Posterior cingulate gyrus (tissue), 11 donors: ENCODE measurements at regions not wholly inside any gene's neighbourhood (a gene's known extent, or its start where the extent isn't known, plus 50 kb on each side); places are given as distances from the start of the nearest gene placed in this dataset.

Experiments
- DNase-seq, 10 donors: peaks; one replicate each; pipeline versions ENCODE4 v3.0.0 to v3.0.0-alpha.2; 2020 to 2021; ENCODE audit warnings: mixed read lengths in 3 of 10
- intact Hi-C: fragments of 100-400 bp; cut with DNase I; formaldehyde crosslinking; loops from one replicate; pipeline ENCODE4 v1.15.1; 2023

GRCh38 chr9:116072046-116072445 lies 81.5 kb upstream of the PAPPA start:
- intact Hi-C loops, result no loop called here
- no peak for DNase-seq

DNA sequence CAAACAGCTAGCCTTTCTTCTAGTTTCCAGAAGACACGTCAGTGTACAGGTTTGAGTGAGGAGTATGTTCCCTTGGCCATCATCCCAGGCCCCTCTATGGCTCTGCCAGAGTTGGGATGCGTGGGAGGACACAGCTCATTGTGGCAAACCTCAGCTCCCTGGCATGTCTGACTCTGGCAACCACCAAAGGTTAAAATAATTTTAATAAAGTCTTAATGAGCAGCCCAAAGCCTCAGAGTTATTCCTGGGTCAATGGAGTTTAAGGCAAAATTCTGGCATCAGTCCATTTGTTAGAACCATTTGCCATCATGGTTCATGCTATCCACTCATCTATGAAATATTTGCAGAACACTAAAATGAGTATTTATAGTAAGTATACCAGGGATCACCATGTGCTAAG lies 79.8 kb upstream of the PAPPA start:
- intact Hi-C loops, result no loop called here
- no peak for DNase-seq

DNA sequence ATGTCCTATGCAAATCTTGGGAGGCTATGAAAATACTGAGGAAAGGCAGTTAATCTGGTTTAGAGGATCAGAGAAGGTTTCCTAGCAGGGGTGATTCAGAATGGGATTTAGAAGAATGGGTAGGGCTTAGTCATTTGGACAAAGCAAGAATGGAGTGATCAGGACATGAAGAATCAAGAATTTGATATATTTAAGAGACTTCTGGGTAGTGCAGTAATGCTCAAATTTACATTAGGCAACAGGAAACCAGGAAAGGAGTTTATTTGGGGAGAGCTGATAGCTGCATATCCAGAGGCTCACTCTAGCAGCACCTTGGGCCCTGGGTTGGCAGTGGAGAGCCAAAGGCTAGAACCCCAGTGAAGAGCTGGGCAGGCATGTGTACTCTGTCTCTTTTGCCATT lies 78.9 kb upstream of the PAPPA start:
- intact Hi-C loops, result no loop called here
- DNase-seq, result peak in 1 of 10 donors; percentile 54

DNA sequence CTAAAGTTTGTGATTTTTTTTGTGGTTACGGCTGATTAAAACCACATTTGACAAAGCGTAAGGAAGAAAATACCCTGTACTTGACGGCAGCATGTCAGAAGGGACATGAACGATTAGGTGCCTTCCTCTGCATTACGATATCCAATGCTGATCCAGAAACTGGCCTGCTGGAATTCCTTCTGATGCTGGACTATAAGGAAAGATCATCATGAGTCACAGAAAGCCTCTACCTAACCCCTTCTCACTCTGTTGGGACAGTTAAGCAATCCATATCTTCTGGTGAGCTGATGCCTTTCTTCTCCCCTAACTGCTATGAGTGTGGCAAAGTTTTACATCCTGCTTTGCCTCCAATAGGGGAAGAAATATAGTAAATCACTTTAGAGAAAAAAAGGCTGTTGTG lies 78.4 kb upstream of the PAPPA start:
- no peak for DNase-seq

DNA sequence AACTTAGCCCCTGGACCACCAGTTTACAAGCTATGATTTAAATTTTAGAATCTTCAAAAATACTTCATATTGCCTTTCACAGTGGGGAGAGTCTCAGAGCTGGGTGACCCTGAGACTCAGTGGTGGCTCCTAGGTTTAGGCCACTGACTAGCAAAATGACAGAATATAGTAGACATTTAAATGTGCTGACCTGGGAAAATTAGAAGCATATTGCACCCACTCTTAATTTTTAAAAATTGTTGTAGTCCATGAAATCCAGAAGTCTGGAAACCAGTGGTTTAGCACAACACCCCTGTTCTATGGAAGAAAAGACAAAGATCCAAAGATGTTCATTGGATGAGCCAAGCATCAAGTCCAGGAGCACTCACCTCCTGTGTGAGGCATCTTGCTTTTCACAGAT lies 75.0 kb upstream of the PAPPA start:
- intact Hi-C loops, result no loop called here
- DNase-seq, result no peak

More for the DNA sequence above, 78.4 kb upstream of the PAPPA start:
- intact Hi-C loops, result no loop called here

DNA sequence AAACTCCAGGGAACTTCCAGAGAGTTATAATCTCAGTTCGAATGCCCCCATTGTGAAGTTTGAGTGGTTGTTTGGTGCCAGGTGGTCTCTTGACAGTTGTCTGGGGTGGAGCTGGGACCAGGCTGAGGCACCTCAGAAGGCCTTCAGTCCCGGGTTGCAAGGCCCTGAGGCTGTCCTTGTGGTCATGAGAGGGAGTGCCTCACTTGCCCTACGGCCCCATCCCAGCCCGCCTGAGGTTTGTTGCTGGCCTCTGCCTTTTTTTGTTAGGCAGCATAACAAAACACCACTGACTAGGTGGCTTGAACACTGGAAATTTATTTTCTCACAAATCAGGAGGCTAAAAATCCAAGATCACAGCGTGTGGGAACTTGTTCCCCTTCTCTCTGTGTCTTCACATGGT lies 73.0 kb upstream of the PAPPA start:
- intact Hi-C loops, result no loop called here
- peak in 2 of 10 donors; percentile 57 to 70 for DNase-seq

DNA sequence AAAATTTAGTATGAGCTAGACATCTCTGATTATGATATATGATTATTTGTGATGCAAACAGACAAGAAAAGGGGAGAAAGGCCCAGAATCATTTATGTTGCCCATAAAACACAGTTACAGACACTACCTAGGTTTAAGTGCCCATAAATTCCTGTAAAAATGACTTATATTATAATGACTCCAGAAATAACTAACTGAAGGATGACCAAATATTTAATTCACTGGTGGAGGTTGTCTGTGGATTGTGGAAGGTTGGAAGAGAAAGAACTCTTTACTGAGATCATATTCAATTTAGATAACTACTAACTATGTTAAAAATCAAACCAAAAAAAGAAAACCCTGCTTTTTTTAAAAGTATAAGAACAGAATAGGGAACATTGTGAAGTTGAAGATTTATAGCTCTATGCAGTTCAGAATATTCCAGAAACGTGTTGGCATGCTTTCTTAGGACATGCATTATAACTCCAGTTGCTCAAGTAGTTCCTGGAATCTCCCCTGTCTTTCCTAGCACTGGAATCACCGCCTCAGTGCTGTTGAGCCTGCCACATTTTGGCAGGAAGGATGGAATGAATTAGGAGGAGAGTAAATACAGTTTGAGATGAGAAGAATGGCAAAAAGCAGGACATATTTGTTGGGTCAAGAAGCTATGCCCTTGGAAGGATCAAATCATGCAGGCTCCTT lies 72.0 kb upstream of the PAPPA start:
- DNase-seq, result no peak
- intact Hi-C loops, result no loop called here

DNA sequence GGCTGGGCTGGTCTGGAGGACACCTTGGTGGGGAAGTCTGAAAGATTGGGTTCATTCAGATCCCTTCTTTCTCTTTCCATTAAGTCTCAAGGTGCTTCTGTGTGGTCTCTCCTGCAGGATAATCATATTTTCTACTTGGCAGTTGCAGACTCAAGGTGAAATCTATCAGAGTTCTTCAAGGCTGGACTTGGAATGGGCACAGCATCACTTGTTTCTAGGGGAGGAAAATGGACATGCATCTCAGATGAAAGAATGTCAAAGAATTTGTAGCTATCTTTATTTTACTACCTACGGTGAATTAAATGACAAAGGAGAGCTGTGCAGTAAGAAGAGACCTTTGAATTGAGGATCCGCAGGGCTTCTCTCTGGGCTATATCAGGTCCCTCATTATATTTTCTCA lies 69.8 kb upstream of the PAPPA start:
- intact Hi-C loops, result no loop called here

GRCh38 chr9:116084497-116084896 lies 69.1 kb upstream of the PAPPA start:
- DNase-seq, result no peak
- intact Hi-C loops, result no loop called here

More for the DNA sequence above, 69.8 kb upstream of the PAPPA start:
- DNase-seq, result no peak

DNA sequence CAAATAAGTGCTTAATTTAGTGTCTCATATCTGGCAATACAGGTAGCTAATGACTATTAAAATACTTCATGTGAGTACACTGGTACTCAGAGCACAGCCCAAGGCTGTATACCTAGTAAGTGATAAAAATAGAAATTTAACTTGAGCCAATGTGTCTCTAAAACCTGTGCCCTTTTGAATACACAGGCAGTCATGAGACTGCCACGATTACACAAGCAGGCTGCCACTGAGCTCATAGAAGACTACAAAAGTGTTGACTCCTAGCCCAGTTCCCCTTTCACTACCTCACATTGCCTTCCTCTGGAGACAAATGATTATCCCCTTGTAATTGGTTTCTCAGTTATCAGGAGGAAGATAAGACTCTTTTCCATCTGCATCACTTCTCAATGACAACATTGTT lies 66.3 kb upstream of the PAPPA start:
- DNase-seq, result peak in 1 of 10 donors; percentile 74
- intact Hi-C loops, result no loop called here

DNA sequence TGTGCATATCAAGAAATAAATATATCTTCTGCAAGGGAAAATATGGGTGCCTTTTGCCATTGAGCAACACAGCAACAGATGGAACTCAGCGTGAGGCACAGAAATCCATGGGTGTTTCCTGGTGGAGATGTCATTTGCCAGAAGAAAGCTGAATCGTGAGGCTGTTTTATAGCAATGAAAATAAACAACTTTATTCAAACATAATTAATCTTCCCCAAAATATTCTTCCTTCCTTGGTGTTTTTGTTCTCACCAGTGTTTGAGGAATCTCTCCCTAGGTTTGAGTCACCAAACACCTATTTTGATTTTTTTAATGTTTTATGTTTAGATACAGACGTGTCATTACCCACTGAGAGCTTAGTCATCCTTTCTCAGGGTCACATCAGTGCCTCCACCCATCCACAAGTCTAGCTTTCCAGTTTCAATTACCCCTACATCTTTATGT lies 65.8 kb upstream of the PAPPA start:
- no peak for DNase-seq
- intact Hi-C loops, result no loop called here

GRCh38 chr9:116088396-116088795 lies 65.2 kb upstream of the PAPPA start:
- intact Hi-C loops, result no loop called here
- no peak for DNase-seq

GRCh38 chr9:116090030-116090770 lies 63.4 kb upstream of the PAPPA start:
- DNase-seq, result no peak
- intact Hi-C loops, result no loop called here

GRCh38 chr9:116094846-116095245 lies 58.7 kb upstream of the PAPPA start:
- DNase-seq, result no peak
- intact Hi-C loops, result no loop called here

DNA sequence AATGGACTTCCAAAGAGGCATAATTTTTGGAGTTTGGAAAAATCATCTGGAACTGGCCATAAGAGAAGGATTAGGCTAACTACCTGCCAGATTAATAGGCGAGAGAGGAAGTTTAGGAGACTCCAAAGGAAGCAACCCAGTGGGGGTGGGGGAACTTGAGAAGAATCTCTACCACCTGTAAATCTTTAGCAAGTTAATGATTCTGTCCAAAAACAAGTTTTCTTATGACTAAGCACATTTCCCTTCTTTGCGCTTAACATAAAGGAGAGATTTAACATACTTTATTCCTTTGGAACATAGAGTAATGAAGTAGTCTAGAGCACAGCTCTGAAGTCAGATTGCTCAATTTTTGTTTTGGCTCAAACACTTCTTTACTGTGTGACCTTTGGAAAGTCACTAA lies 58.2 kb upstream of the PAPPA start:
- intact Hi-C loops, result no loop called here
- no peak for DNase-seq

DNA sequence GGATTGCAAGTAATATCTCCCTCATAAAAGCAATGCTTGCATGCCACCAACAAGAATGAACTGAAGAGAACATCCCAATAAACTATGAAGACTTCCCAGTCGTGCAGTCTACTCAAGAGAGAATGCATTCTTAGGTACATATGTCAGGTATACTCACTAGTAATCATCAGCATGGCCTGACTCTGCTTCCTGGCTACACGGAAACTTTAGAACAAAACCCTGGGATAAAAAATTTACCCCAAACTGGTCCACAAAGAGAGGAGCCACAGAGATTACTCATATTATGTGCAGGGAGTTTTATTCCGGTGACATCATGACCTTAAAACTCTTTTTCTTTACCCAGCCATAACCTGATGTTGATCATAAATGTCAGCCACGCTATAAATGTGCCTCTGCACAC lies 57.5 kb upstream of the PAPPA start:
- intact Hi-C loops, result no loop called here
- DNase-seq, result no peak

- no peak for DNase-seq
- intact Hi-C loops, result no loop called here
Observed at GRCh38 chr9:116096853-116097252, 56.7 kb upstream of the PAPPA start.

- no peak for DNase-seq
- intact Hi-C loops, result no loop called here
Observed at GRCh38 chr9:116098476-116098875, 55.1 kb upstream of the PAPPA start.

GRCh38 chr9:116099821-116100220 lies 53.8 kb upstream of the PAPPA start:
- no peak for DNase-seq
- intact Hi-C loops, result no loop called here

DNA sequence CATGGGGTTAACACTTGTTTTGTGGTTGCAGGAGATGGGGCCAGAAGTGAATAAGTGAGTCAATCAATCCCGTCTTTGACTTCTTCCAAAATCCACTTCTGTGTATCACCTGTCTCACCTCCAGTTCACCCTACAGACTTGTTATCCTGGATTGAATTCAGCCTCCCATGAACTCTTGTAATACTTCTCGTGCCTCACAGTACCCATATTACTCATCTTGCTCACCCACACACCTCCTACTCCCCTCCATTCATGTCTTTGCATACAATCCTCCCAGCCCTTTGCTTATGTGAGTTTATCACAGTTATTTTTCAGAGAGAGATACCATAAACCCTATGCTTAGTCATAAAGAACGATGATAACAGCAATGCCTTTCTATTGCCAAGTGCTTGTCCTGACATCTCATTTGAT lies 52.9 kb upstream of the PAPPA start:
- intact Hi-C loops, result no loop called here
- no peak for DNase-seq

- intact Hi-C loops, result no loop called here
- no peak for DNase-seq
Observed at GRCh38 chr9:116101516-116101915, 52.1 kb upstream of the PAPPA start.

GRCh38 chr9:116102596-116102995 lies 51.0 kb upstream of the PAPPA start:
- no peak for DNase-seq
- intact Hi-C loops, result no loop called here
